ENCODE measurements at regions not wholly inside any gene's neighbourhood (a gene's known extent, or its start where the extent isn't known, plus 50 kb on each side); places are given as distances from the start of the nearest gene placed in this dataset.

DNA sequence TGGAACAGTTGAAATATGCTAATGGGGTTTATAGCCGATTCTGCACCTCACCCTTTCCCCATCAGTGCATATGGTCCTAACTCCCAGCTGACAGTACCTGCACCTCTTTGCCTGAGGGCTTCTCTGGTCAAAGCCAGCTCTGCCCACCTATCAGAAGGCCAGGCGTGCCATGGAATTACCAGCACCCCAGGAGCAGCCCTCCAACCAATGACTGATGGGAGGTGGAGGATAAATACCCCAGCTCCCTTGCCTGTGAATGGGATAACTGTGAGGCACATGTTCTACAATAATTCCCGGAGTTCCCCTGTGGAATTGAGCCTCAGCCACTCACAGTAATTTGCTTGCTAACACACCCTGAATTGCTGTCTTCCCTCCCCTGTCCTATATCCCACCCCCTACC is 572.0 kb downstream of the BCOR start:
- intact Hi-C loops (cut with micrococcal nuclease), result no loop called here
- H3K27ac Mint-ChIP-seq, result no peak overlapping the region

DNA sequence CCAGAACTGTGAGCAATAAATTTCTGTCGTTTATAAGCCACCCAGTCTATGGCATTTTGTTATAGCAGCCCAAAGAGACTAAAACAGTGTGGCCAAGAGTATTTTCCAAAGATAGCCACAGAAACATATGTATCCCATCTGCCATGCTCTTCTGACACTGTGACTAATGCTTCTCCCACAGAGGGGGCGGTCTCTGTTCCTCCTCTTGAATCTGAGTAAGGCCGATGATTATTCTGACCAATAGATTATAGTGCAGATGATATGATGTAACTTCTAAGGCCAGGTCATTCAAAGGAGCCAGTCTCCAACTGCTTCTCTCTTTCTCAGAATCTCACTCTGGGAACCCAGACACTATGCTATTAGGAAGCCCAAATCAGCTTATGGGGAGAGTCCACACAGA is 570.7 kb downstream of the BCOR start:
- Mint-ChIP-seq H3K4me1 (ENCODE audit: low read depth) (no peaks in the 10 kb centered on the region), H3K27ac (no peak overlapping the region), H3K9me3 (no peaks in the 10 kb centered on the region), H3K4me3 (no peak overlapping the region), H3K36me3 (ENCODE audit: low read depth) (no peaks in the 10 kb centered on the region), H3K27me3 (no peaks in the 10 kb centered on the region)
- ATAC-seq (no peak), DNase-seq (no peak)
- CTCF ChIA-PET, result no interaction called here
- TF ChIP-seq, protein P1, sequence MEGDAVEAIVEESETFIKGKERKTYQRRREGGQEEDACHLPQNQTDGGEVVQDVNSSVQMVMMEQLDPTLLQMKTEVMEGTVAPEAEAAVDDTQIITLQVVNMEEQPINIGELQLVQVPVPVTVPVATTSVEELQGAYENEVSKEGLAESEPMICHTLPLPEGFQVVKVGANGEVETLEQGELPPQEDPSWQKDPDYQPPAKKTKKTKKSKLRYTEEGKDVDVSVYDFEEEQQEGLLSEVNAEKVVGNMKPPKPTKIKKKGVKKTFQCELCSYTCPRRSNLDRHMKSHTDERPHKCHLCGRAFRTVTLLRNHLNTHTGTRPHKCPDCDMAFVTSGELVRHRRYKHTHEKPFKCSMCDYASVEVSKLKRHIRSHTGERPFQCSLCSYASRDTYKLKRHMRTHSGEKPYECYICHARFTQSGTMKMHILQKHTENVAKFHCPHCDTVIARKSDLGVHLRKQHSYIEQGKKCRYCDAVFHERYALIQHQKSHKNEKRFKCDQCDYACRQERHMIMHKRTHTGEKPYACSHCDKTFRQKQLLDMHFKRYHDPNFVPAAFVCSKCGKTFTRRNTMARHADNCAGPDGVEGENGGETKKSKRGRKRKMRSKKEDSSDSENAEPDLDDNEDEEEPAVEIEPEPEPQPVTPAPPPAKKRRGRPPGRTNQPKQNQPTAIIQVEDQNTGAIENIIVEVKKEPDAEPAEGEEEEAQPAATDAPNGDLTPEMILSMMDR (IDR thresholded peaks at IDR 0.05), result no peak
- intact Hi-C loops (cut with micrococcal nuclease), result no loop called here
- POLR2A ChIA-PET, result no interaction called here

More for the DNA sequence above, 572.0 kb downstream of the BCOR start:
- no peaks in the 10 kb centered on the region for H3K4me1 Mint-ChIP-seq (ENCODE audit: low read depth)
- H3K36me3 Mint-ChIP-seq (ENCODE audit: low read depth), result no peaks in the 10 kb centered on the region
- ATAC-seq (no peak), DNase-seq (no peak)
- TF ChIP-seq, protein P1 (IDR thresholded peaks at IDR 0.05), result no peak
- ChIA-PET CTCF (no interaction called here), POLR2A (no interaction called here)
- no peak overlapping the region for H3K4me3 Mint-ChIP-seq
- no peaks in the 10 kb centered on the region for H3K27me3 Mint-ChIP-seq
- H3K9me3 Mint-ChIP-seq, result no peaks in the 10 kb centered on the region

DNA sequence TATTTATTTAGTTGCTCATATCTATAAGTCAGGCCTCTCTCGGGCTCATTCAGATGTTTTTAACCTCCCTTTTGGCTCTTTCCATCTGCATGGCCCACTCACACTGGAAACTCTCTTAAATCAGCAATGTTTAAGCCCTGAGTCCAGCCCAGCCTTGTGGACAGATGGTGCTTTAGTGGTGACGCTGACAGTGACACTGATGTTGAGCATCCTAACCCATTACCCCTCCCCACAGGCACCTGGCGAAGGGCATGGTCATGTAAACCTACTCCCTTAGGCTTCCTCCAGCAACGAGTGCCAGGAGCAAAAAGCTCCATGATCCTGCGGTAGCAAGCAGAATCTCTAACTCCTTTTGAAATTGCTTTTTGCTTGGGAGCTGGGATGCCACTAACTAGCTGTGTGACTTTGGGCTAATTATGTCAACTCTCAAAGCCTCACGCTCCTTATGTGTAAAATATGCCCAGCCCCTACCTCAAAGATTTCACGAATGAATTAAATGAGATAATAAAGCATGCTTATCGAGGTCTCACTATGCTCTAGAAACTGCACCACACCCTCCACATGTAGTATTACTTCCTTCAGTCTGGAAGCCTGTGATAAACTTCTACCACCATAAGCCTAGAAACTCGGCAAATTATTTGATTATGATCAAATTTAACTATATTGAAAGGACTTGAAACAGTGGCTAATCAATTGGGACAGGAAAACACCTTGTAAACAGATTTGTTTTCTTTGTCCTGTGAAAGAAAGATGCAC is 569.4 kb downstream of the BCOR start:
- ChIA-PET CTCF (no interaction called here), POLR2A (no interaction called here)
- ATAC-seq (no peak), DNase-seq (no peak)
- TF ChIP-seq, protein P1 (IDR thresholded peaks at IDR 0.05), result no peak
- H3K4me1 Mint-ChIP-seq (ENCODE audit: low read depth), result peaks cover 5% of the 10 kb centered on the region
- no peaks in the 10 kb centered on the region for H3K9me3 Mint-ChIP-seq
- H3K4me3 Mint-ChIP-seq, result no peak overlapping the region
- no peaks in the 10 kb centered on the region for H3K27me3 Mint-ChIP-seq
- intact Hi-C loops (cut with micrococcal nuclease), result no loop called here
- no peak overlapping the region for H3K27ac Mint-ChIP-seq
- no peaks in the 10 kb centered on the region for H3K36me3 Mint-ChIP-seq (ENCODE audit: low read depth)

DNA sequence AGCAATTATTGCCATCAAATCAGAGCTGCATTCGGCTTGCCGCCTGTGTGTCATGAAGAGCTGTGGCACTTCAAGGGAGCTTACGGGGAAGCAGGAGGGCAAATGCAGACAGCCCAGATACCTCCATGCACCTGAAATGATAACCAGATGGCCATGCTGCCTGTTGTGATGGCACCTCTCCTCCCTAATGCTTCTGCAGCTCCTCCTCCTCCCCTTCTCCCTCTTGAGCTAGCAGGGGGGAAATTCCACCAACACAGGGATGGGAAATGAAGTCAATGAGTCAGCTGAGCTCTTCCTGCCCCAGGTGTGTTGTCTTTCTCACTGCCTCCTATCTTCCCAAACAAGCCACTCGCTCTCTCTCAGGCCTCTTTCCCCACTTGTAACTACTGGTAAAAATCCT is 565.0 kb downstream of the BCOR start:
- CTCF ChIA-PET, result no interaction called here
- intact Hi-C loops (cut with micrococcal nuclease), result no loop called here

DNA sequence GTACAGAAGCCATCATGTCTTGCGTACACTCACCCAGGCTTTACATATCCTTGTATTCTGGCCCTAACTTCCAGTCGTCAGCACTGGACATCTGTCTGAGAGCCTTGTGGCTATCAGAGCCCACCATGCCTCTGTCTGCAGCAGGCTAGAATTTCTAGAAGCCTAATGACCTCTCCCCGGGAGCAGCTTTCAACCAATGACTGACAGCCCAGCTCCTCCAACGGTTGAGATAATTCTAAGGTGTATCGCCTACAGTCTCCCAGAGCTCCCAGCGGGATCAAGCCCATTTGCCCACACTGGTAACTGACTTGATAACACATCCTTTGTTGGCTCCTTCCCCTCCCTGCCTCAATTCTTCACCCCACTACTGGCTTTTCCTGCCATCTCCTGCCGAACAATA is 562.8 kb downstream of the BCOR start:
- ChIA-PET CTCF (no interaction called here), POLR2A (no interaction called here)
- TF ChIP-seq, protein P1 (IDR thresholded peaks at IDR 0.05), result no peak
- ATAC-seq (no peak), DNase-seq (no peak)
- peaks cover 5% of the 10 kb centered on the region for H3K4me1 Mint-ChIP-seq (ENCODE audit: low read depth)
- H3K9me3 Mint-ChIP-seq, result no peaks in the 10 kb centered on the region
- no peak overlapping the region for H3K27ac Mint-ChIP-seq
- no peak overlapping the region for H3K4me3 Mint-ChIP-seq
- intact Hi-C loops (cut with micrococcal nuclease), result no loop called here
- H3K36me3 Mint-ChIP-seq (ENCODE audit: low read depth), result no peaks in the 10 kb centered on the region
- peaks cover 2% of the 10 kb centered on the region for H3K27me3 Mint-ChIP-seq

More for the DNA sequence above, 565.0 kb downstream of the BCOR start:
- no peak for ATAC-seq
- H3K36me3 Mint-ChIP-seq (ENCODE audit: low read depth), result no peaks in the 10 kb centered on the region
- H3K9me3 Mint-ChIP-seq, result no peaks in the 10 kb centered on the region
- POLR2A ChIA-PET, result interaction anchor here (0.6 kb wide), 1 partner anchor 829 kb away, joined by 4 read pairs; no protein-coding TSS in a partner anchor
- H3K4me3 Mint-ChIP-seq, result no peak overlapping the region
- H3K4me1 Mint-ChIP-seq (ENCODE audit: low read depth), result peaks cover 5% of the 10 kb centered on the region
- H3K27ac Mint-ChIP-seq, result no peak overlapping the region
- no peaks in the 10 kb centered on the region for H3K27me3 Mint-ChIP-seq
- TF ChIP-seq, protein P1 (IDR thresholded peaks at IDR 0.05), result no peak
- no peak for DNase-seq
